Neural progenitor cell (in vitro differentiated cells): ENCODE measurements at regions not wholly inside any gene's neighbourhood (a gene's known extent, or its start where the extent isn't known, plus 50 kb on each side); places are given as distances from the start of the nearest gene placed in this dataset.

Source experiments
- DNase-seq: peaks from one replicate; pipeline ENCODE4 v3.0.0-alpha.2; 2016; ENCODE audit warnings: low spot score
- H2AFZ ChIP-seq: fragments of 200-600 bp; sonication (generic); replicated peaks from 2 replicates; pipeline ENCODE4 v1.6.1; 2016; ENCODE audit warnings: antibody characterized with exemption
- H3F3A ChIP-seq: fragments of 200-600 bp; sonication (generic); 2 replicates; pipeline ENCODE4 v1.6.1; 2016; ENCODE audit warnings: antibody characterized with exemption, low read depth
- H3K27ac ChIP-seq: fragments of 200-600 bp; sonication (generic); 2 replicates; pipeline ENCODE4 v1.5.1; 2016; ENCODE audit warnings: mild to moderate bottlenecking
- H3K27me3 ChIP-seq: fragments of 200-600 bp; sonication (generic); 2 replicates; pipeline ENCODE4 v1.6.1; 2016; ENCODE audit warnings: mild to moderate bottlenecking, moderate library complexity
- H3K36me3 ChIP-seq: fragments of 200-600 bp; sonication (generic); 2 replicates; pipeline ENCODE4 v1.5.1; 2016
- H3K4me1 ChIP-seq: fragments of 200-600 bp; sonication (generic); 2 replicates; pipeline ENCODE4 v1.6.1; 2016; ENCODE audit warnings: mixed run types
- H3K4me2 ChIP-seq: fragments of 200-600 bp; sonication (generic); 2 replicates; pipeline ENCODE4 v1.6.1; 2016
- H3K4me3 ChIP-seq: fragments of 200-600 bp; sonication (generic); 2 replicates; pipeline ENCODE4 v1.5.1; 2016
- H3K79me2 ChIP-seq: fragments of 200-600 bp; sonication (generic); 2 replicates; pipeline ENCODE4 v1.6.1; 2016; ENCODE audit warnings: low read depth
- H3K9ac ChIP-seq: fragments of 200-600 bp; sonication (generic); 2 replicates; pipeline ENCODE4 v1.6.1; 2016
- H3K9me3 ChIP-seq: fragments of 200-600 bp; sonication (generic); 2 replicates; pipeline ENCODE4 v1.5.1; 2016; ENCODE audit warnings: low read depth
- H4K20me1 ChIP-seq: fragments of 200-600 bp; sonication (generic); 2 replicates; pipeline ENCODE4 v1.6.1; 2016; ENCODE audit warnings: low read depth
- H3K27ac Mint-ChIP-seq: 3 replicates; pipeline ENCODE4 v1.8.0; 2021; ENCODE audit warnings: mixed read lengths
- H3K27me3 Mint-ChIP-seq: 2 replicates; pipeline ENCODE4 v1.8.0; 2022; ENCODE audit warnings: low read depth, mild to moderate bottlenecking, inconsistent platforms, moderate library complexity, mixed read lengths; ENCODE audit not compliant: insufficient read depth
- H3K36me3 Mint-ChIP-seq: 3 replicates; pipeline ENCODE4 v1.8.0; 2021; ENCODE audit warnings: mixed read lengths
- H3K4me1 Mint-ChIP-seq: 3 replicates; pipeline ENCODE4 v1.8.0; 2021; ENCODE audit warnings: mixed read lengths
- H3K4me3 Mint-ChIP-seq: 3 replicates; pipeline ENCODE4 v1.8.0; 2021; ENCODE audit warnings: mild to moderate bottlenecking, moderate library complexity, mixed read lengths
- H3K9me3 Mint-ChIP-seq: 3 replicates; pipeline ENCODE4 v1.8.0; 2020; ENCODE audit warnings: mixed read lengths
- CTCF ChIP-seq: fragments of 200-600 bp; sonication (generic); IDR thresholded peaks from 2 replicates; pipeline ENCODE4 v1.5.1; 2017; ENCODE audit warnings: antibody characterized with exemption, mild to moderate bottlenecking
- EZH2 ChIP-seq: fragments of 200-600 bp; sonication (generic); IDR thresholded peaks from 2 replicates; pipeline ENCODE4 v1.6.1; 2017; ENCODE audit warnings: antibody characterized with exemption, mild to moderate bottlenecking, moderate library complexity
- EZH2phosphoT487 ChIP-seq: fragments of 200-600 bp; sonication (generic); IDR thresholded peaks from 2 replicates; pipeline ENCODE4 v1.6.1; 2017; ENCODE audit warnings: antibody characterized with exemption

DNA sequence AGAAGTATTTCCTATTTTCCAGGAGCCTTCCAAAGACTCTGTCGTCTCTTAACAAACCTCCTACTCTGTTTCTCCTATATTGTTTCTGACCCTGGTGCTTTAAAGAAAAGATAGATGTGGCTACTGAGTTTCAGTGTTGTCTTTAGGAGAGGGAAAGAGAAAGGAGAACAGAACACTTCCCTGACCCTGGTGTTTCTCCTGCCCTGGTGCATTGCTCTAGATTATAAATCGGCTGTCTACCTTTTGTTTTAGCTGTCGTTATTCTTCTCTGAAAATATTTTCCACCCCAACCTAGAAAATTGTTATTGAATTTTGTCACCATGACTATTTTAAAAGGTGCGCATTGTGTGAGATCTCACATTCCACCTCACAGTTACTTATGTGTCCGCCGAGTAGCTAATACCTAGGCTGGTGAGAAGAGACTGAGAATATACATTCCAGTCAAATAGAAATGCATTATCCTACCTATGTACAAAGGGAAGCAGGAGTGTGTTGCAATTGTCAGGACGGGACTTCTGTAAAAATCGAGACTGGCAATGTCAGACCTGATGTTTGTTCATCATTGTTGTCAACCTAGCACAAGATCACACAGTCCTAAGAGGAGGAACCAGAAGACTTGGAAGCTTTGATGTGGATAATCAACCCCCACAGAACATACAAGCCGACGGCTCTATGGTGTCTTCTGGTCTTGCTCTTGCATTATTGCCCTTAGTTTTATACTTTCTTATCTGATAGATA lies 108.7 kb upstream of the SLC38A4 start:
- no peak overlapping the region for H3K4me3 ChIP-seq
- Mint-ChIP-seq H3K27ac (no peak overlapping the region), H3K4me1 (no peaks in the 10 kb centered on the region), H3K9me3 (peaks cover 4% of the 10 kb centered on the region), H3K36me3 (no peaks in the 10 kb centered on the region), H3K27me3 (no peaks in the 10 kb centered on the region), H3K4me3 (no peak overlapping the region)
- H3K9ac ChIP-seq = no peak overlapping the region
- H4K20me1 ChIP-seq = no peaks in the 10 kb centered on the region
- H3K9me3 ChIP-seq = no peaks in the 10 kb centered on the region
- DNase-seq = no peak
- H3K4me1 ChIP-seq = no peaks in the 10 kb centered on the region
- H3K27me3 ChIP-seq = no peaks in the 10 kb centered on the region
- H2AFZ ChIP-seq = no peak overlapping the region
- H3K27ac ChIP-seq = no peak overlapping the region
- no peaks in the 10 kb centered on the region for H3K36me3 ChIP-seq
- TF ChIP-seq CTCF = no peak
- TF ChIP-seq EZH2 = no peak
- TF ChIP-seq EZH2phosphoT487 = no peak
- no peaks in the 10 kb centered on the region for H3K79me2 ChIP-seq
- H3K4me2 ChIP-seq = no peak overlapping the region
- H3F3A ChIP-seq = no peaks in the 10 kb centered on the region

DNA sequence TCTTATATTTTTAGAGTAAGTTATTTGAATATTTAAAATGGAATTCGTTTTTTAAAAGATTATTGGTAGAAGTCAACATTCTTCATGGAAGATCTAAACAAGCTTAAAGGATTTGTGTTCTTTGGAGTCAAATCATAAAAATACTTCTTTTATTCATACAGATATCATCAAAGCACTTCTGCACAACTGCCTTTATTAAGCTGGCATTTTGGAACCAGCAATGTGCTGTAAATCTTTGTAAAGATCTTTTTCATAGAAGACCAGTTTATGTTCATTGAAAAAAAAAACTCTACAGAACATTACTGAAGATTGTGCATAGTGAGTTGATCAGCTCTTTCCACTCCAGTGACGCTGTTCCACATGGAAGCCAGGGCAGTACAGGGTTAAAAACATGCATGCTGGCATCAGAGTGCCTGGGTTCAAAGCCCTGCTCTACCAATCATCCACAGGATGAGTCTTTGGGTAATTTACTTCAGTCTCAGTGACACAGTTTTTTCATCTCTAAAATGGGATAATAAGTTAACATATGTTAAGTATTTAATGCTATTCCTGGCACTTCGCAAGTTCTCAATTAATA lies 109.6 kb upstream of the SLC38A4 start:
- H3K4me1 ChIP-seq = no peaks in the 10 kb centered on the region
- no peak overlapping the region for H3K27ac Mint-ChIP-seq
- H2AFZ ChIP-seq = no peak overlapping the region
- no peaks in the 10 kb centered on the region for H3K4me1 Mint-ChIP-seq
- H3K79me2 ChIP-seq = no peaks in the 10 kb centered on the region
- H3K27me3 Mint-ChIP-seq = no peaks in the 10 kb centered on the region
- no peaks in the 10 kb centered on the region for H3K27me3 ChIP-seq
- TF ChIP-seq CTCF (no peak), EZH2phosphoT487 (no peak), EZH2 (no peak)
- no peaks in the 10 kb centered on the region for H4K20me1 ChIP-seq
- H3F3A ChIP-seq = no peaks in the 10 kb centered on the region
- no peak overlapping the region for H3K9ac ChIP-seq
- H3K4me2 ChIP-seq = no peak overlapping the region
- no peak overlapping the region for H3K27ac ChIP-seq
- DNase-seq = no peak
- H3K36me3 ChIP-seq = no peaks in the 10 kb centered on the region
- H3K36me3 Mint-ChIP-seq = no peaks in the 10 kb centered on the region
- no peak overlapping the region for H3K4me3 ChIP-seq
- H3K4me3 Mint-ChIP-seq = no peak overlapping the region
- peaks cover 4% of the 10 kb centered on the region for H3K9me3 Mint-ChIP-seq
- no peaks in the 10 kb centered on the region for H3K9me3 ChIP-seq

DNA sequence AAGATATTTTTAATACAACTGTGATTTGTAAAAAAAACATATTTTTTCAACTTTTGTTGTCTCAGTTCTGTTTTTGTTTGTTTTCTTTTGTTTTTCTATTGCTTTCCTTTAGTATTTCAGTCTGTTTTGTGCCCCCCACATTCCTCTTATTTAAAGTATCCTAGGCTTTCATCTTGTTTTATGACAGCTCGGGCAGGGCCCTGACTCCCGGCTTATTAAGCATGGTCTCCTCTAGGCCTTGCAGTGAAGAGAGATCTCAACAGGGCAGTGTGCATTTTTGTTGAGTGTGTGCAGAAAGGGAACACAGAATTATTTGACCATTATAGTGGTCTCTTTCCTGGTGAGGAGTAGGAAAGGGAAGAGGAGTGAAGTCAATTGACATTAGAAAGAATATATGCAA lies 110.2 kb upstream of the SLC38A4 start:
- H3K9ac ChIP-seq = no peak overlapping the region
- TF ChIP-seq CTCF (no peak), EZH2phosphoT487 (no peak), EZH2 (no peak)
- no peaks in the 10 kb centered on the region for H3K27me3 ChIP-seq
- no peaks in the 10 kb centered on the region for H3K9me3 ChIP-seq
- no peak overlapping the region for H3K4me3 ChIP-seq
- no peaks in the 10 kb centered on the region for H3K9me3 Mint-ChIP-seq
- H3K4me2 ChIP-seq = no peak overlapping the region
- H3K27ac Mint-ChIP-seq = no peak overlapping the region
- H3K27ac ChIP-seq = no peak overlapping the region
- no peaks in the 10 kb centered on the region for H3K36me3 ChIP-seq
- DNase-seq = no peak
- no peaks in the 10 kb centered on the region for H4K20me1 ChIP-seq
- H3K4me1 Mint-ChIP-seq = no peaks in the 10 kb centered on the region
- no peak overlapping the region for H2AFZ ChIP-seq
- no peak overlapping the region for H3K4me3 Mint-ChIP-seq
- no peaks in the 10 kb centered on the region for H3K79me2 ChIP-seq
- H3K4me1 ChIP-seq = no peaks in the 10 kb centered on the region
- no peaks in the 10 kb centered on the region for H3K27me3 Mint-ChIP-seq
- no peaks in the 10 kb centered on the region for H3F3A ChIP-seq
- H3K36me3 Mint-ChIP-seq = no peaks in the 10 kb centered on the region
